AG09319 (cell line): ENCODE measurements at regions not wholly inside any gene's neighbourhood (a gene's known extent, or its start where the extent isn't known, plus 50 kb on each side); places are given as distances from the start of the nearest gene placed in this dataset.

ENCODE experiments used
- DNase-seq: peaks from one replicate; pipeline ENCODE4 v3.0.0-alpha.2; 2010; ENCODE audit warnings: low read depth; ENCODE audit errors: extremely low read depth
- CTCF ChIP-seq: IDR thresholded peaks from 2 replicates; pipeline ENCODE4 v1.5.1; 2011; ENCODE audit warnings: low read depth, mild to moderate bottlenecking, inconsistent platforms, low read length, moderate library complexity

DNA sequence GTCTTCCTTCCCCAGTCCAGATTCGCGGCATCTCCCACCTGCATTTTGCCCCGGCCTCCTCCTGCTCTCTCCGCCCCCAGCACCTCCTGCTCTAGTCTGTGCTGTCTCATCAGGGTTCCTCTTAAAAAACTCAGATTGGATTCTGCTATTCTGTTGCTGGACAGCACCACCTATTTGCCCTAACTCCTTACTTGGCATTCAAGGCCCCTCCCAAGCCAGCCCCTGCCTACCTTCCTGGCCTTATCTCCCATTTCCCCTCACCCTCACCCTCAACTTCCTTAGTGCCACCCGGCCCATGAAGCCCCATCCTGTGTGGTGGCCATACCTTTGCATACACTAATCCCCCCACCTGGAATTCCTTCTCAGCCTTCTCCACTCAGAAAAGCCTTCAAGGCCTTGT is 59.9 kb upstream of the PRDM11 start:
- TF ChIP-seq CTCF, result no peak
- no peak for DNase-seq

DNA sequence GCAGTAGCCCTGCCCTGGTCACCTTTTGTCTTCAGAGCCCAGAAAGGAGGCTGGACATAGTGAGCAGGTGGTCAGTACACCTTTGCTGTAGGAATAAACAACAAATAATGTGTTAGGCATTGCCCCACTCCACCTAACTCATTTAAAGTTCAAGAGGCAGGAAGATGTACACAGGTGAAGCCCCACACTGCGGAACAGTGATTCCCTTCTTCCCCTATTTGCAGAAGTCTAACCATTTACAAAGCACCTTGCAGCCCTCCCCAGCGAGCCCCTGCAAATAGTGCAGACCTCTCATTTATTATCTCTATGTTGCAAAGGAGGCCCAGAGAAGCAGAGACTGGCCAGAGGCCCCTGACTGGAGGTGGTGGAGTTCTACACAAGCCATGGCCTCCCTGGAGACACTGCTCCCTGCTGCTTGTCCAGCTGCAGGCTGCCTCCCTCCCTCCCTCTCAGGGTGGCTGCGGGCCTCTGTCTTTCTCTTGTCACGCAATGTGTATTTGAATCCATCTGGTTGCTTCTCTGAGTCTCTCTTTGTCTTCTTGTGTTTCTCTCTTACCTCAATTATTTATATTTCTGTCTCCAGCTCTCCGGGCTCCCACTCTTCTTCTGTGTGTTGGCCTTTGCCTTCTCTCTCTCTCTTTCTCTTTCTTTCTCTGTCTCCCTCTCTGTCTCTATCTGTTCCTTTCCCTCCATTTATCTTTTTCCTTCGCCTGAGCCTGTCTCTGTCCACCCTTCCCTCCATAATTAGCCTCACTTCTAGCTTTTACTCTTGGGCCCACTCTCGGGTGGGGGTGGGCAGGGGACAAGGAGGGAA is 59.1 kb upstream of the PRDM11 start:
- DNase-seq, result no peak
- TF ChIP-seq CTCF, result peak; percentile 0; the same call in 1 of the 2 replicates

DNA sequence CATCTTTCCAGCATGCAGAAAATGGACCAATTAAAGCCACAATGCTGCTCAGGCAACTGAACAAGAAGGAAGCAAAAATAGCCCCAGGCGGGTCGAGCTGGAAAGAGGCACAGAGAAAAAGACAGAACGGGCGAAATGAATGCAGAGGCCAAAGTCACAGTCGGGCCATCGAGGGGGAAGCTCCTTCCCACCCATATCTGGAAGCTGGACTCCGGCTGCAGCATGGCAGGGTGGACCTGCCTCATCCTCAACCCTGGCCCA is 58.6 kb upstream of the PRDM11 start:
- no peak for TF ChIP-seq CTCF
- no peak for DNase-seq

DNA sequence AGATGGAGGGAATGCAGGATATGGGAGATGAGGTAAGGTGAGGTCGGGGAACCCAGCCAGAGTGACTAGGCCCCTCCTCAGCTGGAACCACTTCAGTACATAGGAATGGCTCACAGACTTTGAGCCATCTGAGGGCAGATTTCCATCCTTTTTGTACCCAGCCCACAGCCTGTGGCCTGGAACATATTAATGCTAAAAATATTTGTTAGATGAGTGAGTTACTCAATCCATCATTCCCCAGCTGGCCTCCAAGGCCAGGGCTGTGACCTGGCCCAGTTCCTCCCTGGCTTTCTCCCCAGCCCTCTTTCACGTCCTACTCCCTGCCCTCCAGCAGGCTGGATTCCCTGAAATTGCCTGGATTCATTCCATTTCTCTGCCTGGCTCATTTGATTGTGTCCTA is 57.2 kb upstream of the PRDM11 start:
- DNase-seq, result peak; percentile 95

GRCh38 chr11:45089676-45090499 is 56.6 kb upstream of the PRDM11 start:
- DNase-seq, result peak; percentile 46
- TF ChIP-seq CTCF, result peak; percentile 47

More for the DNA sequence above, 57.2 kb upstream of the PRDM11 start:
- TF ChIP-seq CTCF, result no peak

DNA sequence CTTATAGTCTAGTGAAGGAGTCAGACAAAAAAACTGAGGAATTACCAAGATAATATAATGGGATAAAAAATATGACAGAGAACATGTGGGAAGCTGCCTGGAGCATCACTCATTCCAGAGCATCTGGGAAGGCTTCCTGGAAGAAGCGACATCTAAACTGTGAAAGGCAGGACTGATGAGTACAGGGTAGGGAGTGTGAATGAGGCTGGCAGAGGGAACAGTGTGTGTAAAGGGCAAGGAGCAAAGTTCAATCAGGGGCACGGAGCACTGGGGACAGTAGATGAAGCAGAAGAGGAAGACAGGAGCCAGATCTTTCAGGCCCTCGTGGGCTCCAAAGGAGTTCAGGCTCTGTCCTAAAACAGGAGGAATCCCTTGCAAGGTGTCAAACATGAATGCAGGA is 55.8 kb upstream of the PRDM11 start:
- no peak for TF ChIP-seq CTCF
- DNase-seq, result no peak
